OCI-LY3 (cell line): ENCODE measurements at regions not wholly inside any gene's neighbourhood (a gene's known extent, or its start where the extent isn't known, plus 50 kb on each side); places are given as distances from the start of the nearest gene placed in this dataset.

Experiments used
- H2AFZ ChIP-seq: fragments of 200-600, 300-600 bp; shearing (Covaris generic); 2 replicates; pipeline ENCODE4 v1.6.0; 2014; ENCODE audit warnings: antibody characterized with exemption, low read depth, low read length
- H3K27ac ChIP-seq: fragments of 200-600, 300-600 bp; sonication (generic); 2 replicates; pipeline ENCODE4 v1.5.1; 2014; ENCODE audit warnings: mild to moderate bottlenecking, low read length, moderate library complexity, mixed read lengths
- H3K27me3 ChIP-seq: fragments of 200-600, 300-600 bp; sonication (generic); 2 replicates; pipeline ENCODE4 v1.6.1; 2014; ENCODE audit warnings: low read depth, low read length, mixed read lengths
- H3K36me3 ChIP-seq: fragments of 200-600, 300-600 bp; sonication (generic); replicated peaks from 2 replicates; pipeline ENCODE3; 2014; ENCODE audit warnings: low read depth, low read length, mixed read lengths
- H3K4me1 ChIP-seq: fragments of 300-600, 200-600 bp; sonication (generic); 2 replicates; pipeline ENCODE4 v1.6.1; 2014; ENCODE audit warnings: low read length, mixed read lengths
- H3K4me2 ChIP-seq: fragments of 200-600, 300-600 bp; sonication (generic); 2 replicates; pipeline ENCODE4 v1.6.1; 2014; ENCODE audit warnings: low read length, mixed read lengths
- H3K4me3 ChIP-seq: fragments of 300-600, 200-600 bp; sonication (generic); 2 replicates; pipeline ENCODE4 v1.5.1; 2014; ENCODE audit warnings: antibody characterized with exemption, mild to moderate bottlenecking, low read length, moderate library complexity
- H3K79me2 ChIP-seq: fragments of 300-600, 200-600 bp; shearing (Covaris generic); 2 replicates; pipeline ENCODE4 v1.6.1; 2014; ENCODE audit warnings: mild to moderate bottlenecking, low read length, mixed read lengths
- H3K9ac ChIP-seq: fragments of 300-600, 200-600 bp; shearing (Covaris generic); 2 replicates; pipeline ENCODE4 v1.6.0; 2014; ENCODE audit warnings: mild to moderate bottlenecking, low read length, moderate library complexity
- H3K9me3 ChIP-seq: fragments of 200-600, 300-600 bp; shearing (Covaris generic); 2 replicates; pipeline ENCODE4 v1.6.1; 2014; ENCODE audit warnings: low read length, mixed read lengths; ENCODE audit not compliant: insufficient read depth
- H4K20me1 ChIP-seq: fragments of 200-600, 300-600 bp; sonication (generic); 2 replicates; pipeline ENCODE4 v1.6.1; 2016; ENCODE audit warnings: low read length, mixed read lengths; ENCODE audit not compliant: insufficient read depth
- EZH2phosphoT487 ChIP-seq: fragments of 200-600 bp; shearing (Covaris generic); IDR thresholded peaks from 2 replicates; pipeline ENCODE4 v1.6.1; 2018; ENCODE audit warnings: antibody characterized with exemption, mixed run types, low read depth
- TF ChIP-seq, protein P1 (sequence below): fragments of 200-600, 300-600 bp; sonication (generic); IDR thresholded peaks from 2 replicates; pipeline ENCODE4 v1.5.1; 2014; ENCODE audit warnings: antibody characterized with exemption, low read length, low read depth

DNA sequence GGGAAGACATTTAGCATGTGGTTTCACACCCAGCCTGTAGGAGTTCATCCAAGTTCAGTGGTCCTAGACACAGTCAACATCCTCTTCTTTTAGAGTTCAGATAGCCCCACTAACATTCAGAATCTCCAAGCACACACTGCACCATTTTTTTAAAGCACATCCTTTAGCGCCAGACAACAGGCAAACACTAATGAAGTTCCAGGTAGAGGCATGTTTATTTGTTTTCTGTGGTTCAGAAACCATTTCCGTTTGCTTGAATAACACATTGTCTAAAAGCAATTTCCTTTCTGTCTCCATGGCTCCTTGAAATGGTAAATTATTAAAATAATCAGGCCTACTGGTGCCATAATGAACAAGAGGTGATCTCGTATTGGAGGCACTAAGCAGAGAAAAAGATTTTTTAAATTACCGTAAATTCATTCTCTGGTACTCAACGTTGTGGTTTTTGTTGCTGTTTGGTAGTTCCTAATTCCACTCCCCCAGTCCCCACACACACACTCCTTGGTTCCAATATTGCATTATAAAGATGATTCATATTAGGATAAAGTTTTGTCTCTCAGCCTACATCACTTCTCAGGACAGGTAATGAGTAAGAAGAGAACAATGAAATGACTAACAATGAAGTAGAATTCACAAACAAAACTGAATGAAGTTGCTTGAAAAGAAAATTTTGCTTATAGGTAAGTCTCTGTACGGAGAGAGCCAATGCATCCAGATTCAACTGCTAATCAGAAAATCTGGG, 153.1 kb downstream of the PCSK1 start:
- H3K9ac ChIP-seq: no peak overlapping the region
- no peaks in the 10 kb centered on the region for H3K79me2 ChIP-seq
- no peak overlapping the region for H3K27ac ChIP-seq
- H3K4me2 ChIP-seq: no peak overlapping the region
- TF ChIP-seq, protein P1, sequence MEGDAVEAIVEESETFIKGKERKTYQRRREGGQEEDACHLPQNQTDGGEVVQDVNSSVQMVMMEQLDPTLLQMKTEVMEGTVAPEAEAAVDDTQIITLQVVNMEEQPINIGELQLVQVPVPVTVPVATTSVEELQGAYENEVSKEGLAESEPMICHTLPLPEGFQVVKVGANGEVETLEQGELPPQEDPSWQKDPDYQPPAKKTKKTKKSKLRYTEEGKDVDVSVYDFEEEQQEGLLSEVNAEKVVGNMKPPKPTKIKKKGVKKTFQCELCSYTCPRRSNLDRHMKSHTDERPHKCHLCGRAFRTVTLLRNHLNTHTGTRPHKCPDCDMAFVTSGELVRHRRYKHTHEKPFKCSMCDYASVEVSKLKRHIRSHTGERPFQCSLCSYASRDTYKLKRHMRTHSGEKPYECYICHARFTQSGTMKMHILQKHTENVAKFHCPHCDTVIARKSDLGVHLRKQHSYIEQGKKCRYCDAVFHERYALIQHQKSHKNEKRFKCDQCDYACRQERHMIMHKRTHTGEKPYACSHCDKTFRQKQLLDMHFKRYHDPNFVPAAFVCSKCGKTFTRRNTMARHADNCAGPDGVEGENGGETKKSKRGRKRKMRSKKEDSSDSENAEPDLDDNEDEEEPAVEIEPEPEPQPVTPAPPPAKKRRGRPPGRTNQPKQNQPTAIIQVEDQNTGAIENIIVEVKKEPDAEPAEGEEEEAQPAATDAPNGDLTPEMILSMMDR: no peak
- no peak for TF ChIP-seq EZH2phosphoT487
- H3K4me1 ChIP-seq: peaks cover 10% of the 10 kb centered on the region
- no peaks in the 10 kb centered on the region for H4K20me1 ChIP-seq
- H2AFZ ChIP-seq: no peak overlapping the region
- no peaks in the 10 kb centered on the region for H3K36me3 ChIP-seq
- H3K9me3 ChIP-seq: no peaks in the 10 kb centered on the region
- no peaks in the 10 kb centered on the region for H3K27me3 ChIP-seq
- no peak overlapping the region for H3K4me3 ChIP-seq

DNA sequence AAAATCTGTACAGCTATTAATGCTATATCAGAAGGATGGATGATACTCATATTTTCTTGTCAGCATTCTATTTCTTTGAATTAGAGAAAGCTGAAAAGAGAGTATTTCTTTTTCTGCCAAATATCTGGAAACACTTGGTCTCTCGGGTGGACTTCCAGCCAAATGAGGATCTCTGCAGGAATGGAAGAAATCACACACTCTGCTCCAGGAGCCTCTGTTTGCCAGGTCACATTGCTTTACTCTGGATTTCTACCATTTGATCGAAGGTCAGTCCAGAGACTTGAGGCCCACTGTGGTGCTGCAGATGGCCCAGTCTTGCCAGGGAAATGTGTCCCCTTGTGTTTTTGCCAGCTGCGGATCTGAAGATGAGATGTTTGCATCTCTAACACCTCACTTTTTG, 154.1 kb downstream of the PCSK1 start:
- no peaks in the 10 kb centered on the region for H3K79me2 ChIP-seq
- no peaks in the 10 kb centered on the region for H3K9me3 ChIP-seq
- no peak overlapping the region for H3K9ac ChIP-seq
- H3K27me3 ChIP-seq: no peaks in the 10 kb centered on the region
- no peak overlapping the region for H3K27ac ChIP-seq
- peaks cover 10% of the 10 kb centered on the region for H3K4me1 ChIP-seq
- no peaks in the 10 kb centered on the region for H3K36me3 ChIP-seq
- no peak for TF ChIP-seq EZH2phosphoT487
- TF ChIP-seq, protein P1: no peak
- no peak overlapping the region for H3K4me3 ChIP-seq
- no peak overlapping the region for H3K4me2 ChIP-seq
- H4K20me1 ChIP-seq: no peaks in the 10 kb centered on the region
- no peak overlapping the region for H2AFZ ChIP-seq

DNA sequence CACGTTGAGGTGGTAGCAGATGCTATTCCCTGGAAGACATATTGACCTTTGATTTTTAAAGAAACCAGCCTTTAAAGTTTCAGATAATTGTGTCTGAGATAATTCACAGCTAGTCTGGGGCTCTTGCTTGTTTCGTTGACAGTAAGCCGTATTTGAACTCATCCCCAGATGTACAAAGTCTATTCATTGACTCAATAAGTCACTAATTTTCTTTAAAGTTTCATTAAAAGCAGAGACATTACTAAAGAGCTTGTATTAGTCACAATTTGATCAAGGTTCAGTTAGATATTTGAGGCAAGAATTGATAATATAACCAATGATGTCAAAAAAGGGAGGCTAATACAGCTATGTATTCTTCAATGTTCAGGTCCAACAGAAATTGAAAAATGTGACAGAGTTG, 158.0 kb downstream of the PCSK1 start:
- Histone ChIP-seq H3K9me3 (no peaks in the 10 kb centered on the region), H3K9ac (no peak overlapping the region), H3K4me3 (no peak overlapping the region), H3K4me2 (no peak overlapping the region), H3K27me3 (no peaks in the 10 kb centered on the region), H3K79me2 (no peaks in the 10 kb centered on the region), H3K27ac (no peak overlapping the region), H3K36me3 (no peaks in the 10 kb centered on the region), H3K4me1 (peaks cover 4% of the 10 kb centered on the region), H4K20me1 (no peaks in the 10 kb centered on the region), H2AFZ (no peak overlapping the region)
- TF ChIP-seq, protein P1: no peak
- TF ChIP-seq EZH2phosphoT487: no peak

DNA sequence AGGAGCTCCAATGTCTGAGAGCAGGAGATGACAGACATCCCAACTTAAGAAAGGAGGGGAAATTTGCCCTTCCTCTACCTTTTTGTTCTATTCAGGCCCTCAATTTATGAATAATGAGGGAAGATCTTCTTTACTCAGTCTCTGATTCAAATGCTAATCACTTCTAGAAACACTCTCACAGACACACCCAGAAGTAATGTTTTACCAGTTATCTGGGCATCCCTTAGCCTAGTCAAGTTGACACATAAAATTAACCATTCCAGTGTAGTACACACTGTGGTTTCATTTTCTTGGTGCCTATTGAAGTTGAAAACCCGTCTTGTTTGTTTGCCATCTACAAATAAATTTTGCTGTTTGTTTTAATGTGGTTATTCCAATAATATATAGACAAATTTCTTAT, 167.6 kb downstream of the PCSK1 start:
- Histone ChIP-seq H3K36me3 (no peaks in the 10 kb centered on the region), H4K20me1 (no peaks in the 10 kb centered on the region), H3K27ac (no peak overlapping the region), H3K9me3 (peaks cover 10% of the 10 kb centered on the region; the same call in 1 of the 2 replicates), H3K4me2 (no peak overlapping the region), H3K9ac (no peak overlapping the region), H3K27me3 (no peaks in the 10 kb centered on the region), H3K4me1 (no peaks in the 10 kb centered on the region), H3K79me2 (no peaks in the 10 kb centered on the region), H2AFZ (no peak overlapping the region), H3K4me3 (no peak overlapping the region)
- TF ChIP-seq, protein P1: no peak
- no peak for TF ChIP-seq EZH2phosphoT487
